MM.1S (cell line): ENCODE measurements at regions not wholly inside any gene's neighbourhood (a gene's known extent, or its start where the extent isn't known, plus 50 kb on each side); places are given as distances from the start of the nearest gene placed in this dataset.

Experiments used
- DNase-seq: peaks from one replicate; pipeline ENCODE4 v3.0.0-alpha.2; 2015
- H2AFZ ChIP-seq: fragments of 300-600 bp; sonication (generic); 2 replicates; pipeline ENCODE4 v1.6.0; 2016; ENCODE audit warnings: antibody characterized with exemption, low read length
- H3F3A ChIP-seq: fragments of 300-600 bp; sonication (generic); 2 replicates; pipeline ENCODE4 v1.6.1; 2016; ENCODE audit warnings: mild to moderate bottlenecking, antibody characterized with exemption, low read length, moderate library complexity, mixed read lengths; ENCODE audit not compliant: insufficient read depth
- H3K27ac ChIP-seq: fragments of 300-600 bp; sonication (generic); 2 replicates; pipeline ENCODE4 v1.5.1; 2016; ENCODE audit warnings: mild to moderate bottlenecking, low read length
- H3K27me3 ChIP-seq: fragments of 300-600 bp; sonication (generic); replicated peaks from 2 replicates; pipeline ENCODE4 v1.6.0; 2016; ENCODE audit warnings: low read length; ENCODE audit not compliant: insufficient read depth
- H3K36me3 ChIP-seq: fragments of 300-600 bp; sonication (generic); replicated peaks from 2 replicates; pipeline ENCODE4 v1.6.1; 2016; ENCODE audit warnings: mild to moderate bottlenecking, low read length, mixed read lengths; ENCODE audit not compliant: insufficient read depth
- H3K4me1 ChIP-seq: fragments of 300-600 bp; sonication (generic); 2 replicates; pipeline ENCODE4 v1.6.1; 2016; ENCODE audit warnings: low read length, mixed read lengths
- H3K4me2 ChIP-seq: fragments of 300-600 bp; sonication (generic); 2 replicates; pipeline ENCODE4 v1.6.0; 2016; ENCODE audit warnings: low read depth, low read length
- H3K4me3 ChIP-seq: fragments of 300-600 bp; sonication (generic); 2 replicates; pipeline ENCODE4 v1.5.1; 2016; ENCODE audit warnings: low read length, mixed read lengths
- H3K79me2 ChIP-seq: fragments of 300-600 bp; sonication (generic); 2 replicates; pipeline ENCODE4 v1.6.1; 2016; ENCODE audit warnings: mixed run types, low read length, mixed read lengths
- H3K9ac ChIP-seq: fragments of 300-600 bp; sonication (generic); 2 replicates; pipeline ENCODE4 v1.6.1; 2016; ENCODE audit warnings: low read length, mixed read lengths
- H3K9me2 ChIP-seq: fragments of 300-600 bp; sonication (generic); replicated peaks from 2 replicates; pipeline ENCODE4 v1.6.1; 2016; ENCODE audit warnings: mild to moderate bottlenecking, low read length, mixed read lengths; ENCODE audit not compliant: insufficient read depth
- H3K9me3 ChIP-seq: fragments of 300-600 bp; sonication (generic); replicated peaks from 2 replicates; pipeline ENCODE4 v1.6.1; 2016; ENCODE audit warnings: mild to moderate bottlenecking, low read length, mixed read lengths; ENCODE audit not compliant: insufficient read depth
- H4K20me1 ChIP-seq: fragments of 300-600 bp; sonication (generic); 2 replicates; pipeline ENCODE4 v1.6.1; 2016; ENCODE audit warnings: mild to moderate bottlenecking, low read length, moderate library complexity, mixed read lengths; ENCODE audit not compliant: insufficient read depth
- EZH2 ChIP-seq: fragments of 300-600 bp; sonication (generic); optimal IDR thresholded peaks from 2 replicates; pipeline ENCODE3; 2017; ENCODE audit warnings: low read depth, mild to moderate bottlenecking, antibody characterized with exemption, low read length, mixed read lengths
- EZH2phosphoT487 ChIP-seq: fragments of 300-600 bp; sonication (generic); IDR thresholded peaks from 2 replicates; pipeline ENCODE4 v1.6.1; 2018; ENCODE audit warnings: antibody characterized with exemption, low read length
- TF ChIP-seq, protein P1 (sequence below): fragments of 300-600 bp; sonication (generic); IDR thresholded peaks from 2 replicates; pipeline ENCODE4 v1.5.1; 2016; ENCODE audit warnings: antibody characterized with exemption, low read length, mixed read lengths

DNA sequence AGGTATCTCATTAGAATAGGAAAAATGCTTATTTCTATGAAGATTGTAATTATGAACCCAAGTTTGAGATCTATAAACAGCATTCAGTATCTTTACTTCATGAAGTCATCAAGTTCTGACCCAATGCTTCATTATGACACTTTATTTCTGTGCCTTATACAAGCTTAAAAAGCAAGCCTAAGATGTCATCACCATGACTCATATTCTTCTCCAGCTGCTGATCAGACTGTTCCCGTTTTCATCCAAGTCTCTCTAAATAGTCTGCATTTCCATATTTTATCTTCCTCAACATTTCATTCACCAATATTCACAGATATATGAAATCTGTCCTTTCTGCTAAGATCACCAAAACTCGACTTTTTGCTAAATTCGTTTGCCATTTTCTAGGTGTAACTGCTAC is 1247.2 kb upstream of the PRR20A start:
- no peak overlapping the region for H3K27ac ChIP-seq
- H3K9ac ChIP-seq = no peak overlapping the region
- H3K36me3 ChIP-seq = no peaks in the 10 kb centered on the region
- no peak overlapping the region for H3K4me2 ChIP-seq
- H3K27me3 ChIP-seq = no peaks in the 10 kb centered on the region
- H3K9me2 ChIP-seq = no peaks in the 10 kb centered on the region
- DNase-seq = no peak
- no peak overlapping the region for H3K4me3 ChIP-seq
- H4K20me1 ChIP-seq = no peaks in the 10 kb centered on the region
- H2AFZ ChIP-seq = no peak overlapping the region
- no peaks in the 10 kb centered on the region for H3K79me2 ChIP-seq
- H3K4me1 ChIP-seq = no peaks in the 10 kb centered on the region
- no peak for TF ChIP-seq EZH2
- TF ChIP-seq EZH2phosphoT487 = no peak
- TF ChIP-seq, protein P1, sequence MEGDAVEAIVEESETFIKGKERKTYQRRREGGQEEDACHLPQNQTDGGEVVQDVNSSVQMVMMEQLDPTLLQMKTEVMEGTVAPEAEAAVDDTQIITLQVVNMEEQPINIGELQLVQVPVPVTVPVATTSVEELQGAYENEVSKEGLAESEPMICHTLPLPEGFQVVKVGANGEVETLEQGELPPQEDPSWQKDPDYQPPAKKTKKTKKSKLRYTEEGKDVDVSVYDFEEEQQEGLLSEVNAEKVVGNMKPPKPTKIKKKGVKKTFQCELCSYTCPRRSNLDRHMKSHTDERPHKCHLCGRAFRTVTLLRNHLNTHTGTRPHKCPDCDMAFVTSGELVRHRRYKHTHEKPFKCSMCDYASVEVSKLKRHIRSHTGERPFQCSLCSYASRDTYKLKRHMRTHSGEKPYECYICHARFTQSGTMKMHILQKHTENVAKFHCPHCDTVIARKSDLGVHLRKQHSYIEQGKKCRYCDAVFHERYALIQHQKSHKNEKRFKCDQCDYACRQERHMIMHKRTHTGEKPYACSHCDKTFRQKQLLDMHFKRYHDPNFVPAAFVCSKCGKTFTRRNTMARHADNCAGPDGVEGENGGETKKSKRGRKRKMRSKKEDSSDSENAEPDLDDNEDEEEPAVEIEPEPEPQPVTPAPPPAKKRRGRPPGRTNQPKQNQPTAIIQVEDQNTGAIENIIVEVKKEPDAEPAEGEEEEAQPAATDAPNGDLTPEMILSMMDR = no peak
- H3F3A ChIP-seq = no peaks in the 10 kb centered on the region
- H3K9me3 ChIP-seq = no peaks in the 10 kb centered on the region

DNA sequence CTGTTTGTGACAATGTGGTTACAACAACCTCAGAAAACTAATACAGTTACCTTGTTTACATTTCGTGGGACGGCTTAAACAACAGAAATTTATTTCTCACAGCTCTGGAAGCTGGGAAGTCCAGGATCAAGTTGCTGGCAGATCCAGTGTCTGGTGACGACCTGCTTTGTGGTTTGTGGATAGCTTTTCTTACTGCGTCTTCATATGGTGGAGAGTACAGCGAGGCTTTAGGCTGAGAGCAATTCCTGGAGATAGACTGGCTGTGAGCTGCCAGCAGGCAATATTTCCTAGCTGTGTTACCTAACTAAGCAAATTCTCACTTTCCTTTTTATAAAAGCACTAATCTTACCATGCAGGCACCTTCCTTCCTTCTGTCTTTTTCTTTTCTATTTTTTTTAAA is 1203.5 kb upstream of the PRR20A start:
- Histone ChIP-seq H3K4me3 (no peak overlapping the region), H3K4me2 (no peak overlapping the region), H4K20me1 (no peaks in the 10 kb centered on the region), H3K9me2 (no peaks in the 10 kb centered on the region), H3K79me2 (no peaks in the 10 kb centered on the region), H3K27me3 (no peaks in the 10 kb centered on the region), H3F3A (no peaks in the 10 kb centered on the region), H3K9me3 (no peaks in the 10 kb centered on the region), H3K27ac (no peak overlapping the region), H3K4me1 (no peaks in the 10 kb centered on the region), H3K9ac (no peak overlapping the region), H3K36me3 (no peaks in the 10 kb centered on the region), H2AFZ (no peak overlapping the region)
- no peak for DNase-seq
- TF ChIP-seq EZH2phosphoT487 (no peak), EZH2 (no peak)
- TF ChIP-seq, protein P1 = no peak

DNA sequence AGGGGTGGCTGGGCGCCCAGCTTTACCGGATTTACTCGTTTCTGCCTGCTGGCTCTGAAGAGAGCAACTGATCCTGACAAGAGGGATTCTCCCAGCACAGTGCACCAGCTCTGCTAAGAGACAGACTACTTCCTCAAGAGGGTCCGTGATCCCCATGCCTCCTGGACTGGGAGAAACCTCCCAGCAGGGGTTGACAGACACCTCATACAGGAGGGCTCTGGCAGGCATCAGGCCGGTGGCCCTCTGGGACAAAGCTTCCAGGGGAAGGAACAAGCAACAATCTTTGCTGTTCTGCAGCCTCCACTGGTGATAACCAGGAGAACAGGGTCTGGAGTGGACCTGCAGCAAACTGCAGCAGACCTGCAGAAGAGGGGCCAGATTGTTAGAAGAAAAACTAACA is 1192.5 kb upstream of the PRR20A start:
- DNase-seq = no peak
- H3K4me3 ChIP-seq = no peak overlapping the region
- H3K79me2 ChIP-seq = no peaks in the 10 kb centered on the region

More for the DNA sequence above, 1192.5 kb upstream of the PRR20A start:
- H3F3A ChIP-seq = no peaks in the 10 kb centered on the region
- no peak overlapping the region for H3K4me2 ChIP-seq
- H3K27ac ChIP-seq = no peak overlapping the region
- H3K9me2 ChIP-seq = no peaks in the 10 kb centered on the region
- no peak overlapping the region for H3K9ac ChIP-seq
- TF ChIP-seq, protein P1 = no peak
- no peak for TF ChIP-seq EZH2
- no peak for TF ChIP-seq EZH2phosphoT487
- no peaks in the 10 kb centered on the region for H3K36me3 ChIP-seq
- H3K27me3 ChIP-seq = no peaks in the 10 kb centered on the region
- no peaks in the 10 kb centered on the region for H4K20me1 ChIP-seq
- no peaks in the 10 kb centered on the region for H3K4me1 ChIP-seq
- no peaks in the 10 kb centered on the region for H3K9me3 ChIP-seq
- no peak overlapping the region for H2AFZ ChIP-seq
